Right lobe of liver (tissue), 4 donors: ENCODE measurements at regions not wholly inside any gene's neighbourhood (a gene's known extent, or its start where the extent isn't known, plus 50 kb on each side); places are given as distances from the start of the nearest gene placed in this dataset.

Experiments
- POLR2A ChIP-seq: fragments of 450-650 bp; IDR thresholded peaks from one replicate; pipeline ENCODE4 v1.6.1; 2017; ENCODE audit warnings: antibody characterized with exemption, mild to moderate bottlenecking
- TF ChIP-seq, protein P1 (sequence below), 4 donors: fragments of 200-600 bp in 3 of 4; fragments of 450-650 bp in 1 of 4; IDR thresholded peaks; one replicate each; pipeline versions ENCODE4 v1.5.1 to v1.8.0; 2016 to 2022; ENCODE audit warnings: antibody characterized with exemption in 4 of 4, mild to moderate bottlenecking in 2 of 4
- donor health status: DM: no; HTN: no; CAD: no.
- donor health status: DM: no; HTN: no; CAD: no.
- donor health status: DM: no; HTN: yes; CAD: no.

DNA sequence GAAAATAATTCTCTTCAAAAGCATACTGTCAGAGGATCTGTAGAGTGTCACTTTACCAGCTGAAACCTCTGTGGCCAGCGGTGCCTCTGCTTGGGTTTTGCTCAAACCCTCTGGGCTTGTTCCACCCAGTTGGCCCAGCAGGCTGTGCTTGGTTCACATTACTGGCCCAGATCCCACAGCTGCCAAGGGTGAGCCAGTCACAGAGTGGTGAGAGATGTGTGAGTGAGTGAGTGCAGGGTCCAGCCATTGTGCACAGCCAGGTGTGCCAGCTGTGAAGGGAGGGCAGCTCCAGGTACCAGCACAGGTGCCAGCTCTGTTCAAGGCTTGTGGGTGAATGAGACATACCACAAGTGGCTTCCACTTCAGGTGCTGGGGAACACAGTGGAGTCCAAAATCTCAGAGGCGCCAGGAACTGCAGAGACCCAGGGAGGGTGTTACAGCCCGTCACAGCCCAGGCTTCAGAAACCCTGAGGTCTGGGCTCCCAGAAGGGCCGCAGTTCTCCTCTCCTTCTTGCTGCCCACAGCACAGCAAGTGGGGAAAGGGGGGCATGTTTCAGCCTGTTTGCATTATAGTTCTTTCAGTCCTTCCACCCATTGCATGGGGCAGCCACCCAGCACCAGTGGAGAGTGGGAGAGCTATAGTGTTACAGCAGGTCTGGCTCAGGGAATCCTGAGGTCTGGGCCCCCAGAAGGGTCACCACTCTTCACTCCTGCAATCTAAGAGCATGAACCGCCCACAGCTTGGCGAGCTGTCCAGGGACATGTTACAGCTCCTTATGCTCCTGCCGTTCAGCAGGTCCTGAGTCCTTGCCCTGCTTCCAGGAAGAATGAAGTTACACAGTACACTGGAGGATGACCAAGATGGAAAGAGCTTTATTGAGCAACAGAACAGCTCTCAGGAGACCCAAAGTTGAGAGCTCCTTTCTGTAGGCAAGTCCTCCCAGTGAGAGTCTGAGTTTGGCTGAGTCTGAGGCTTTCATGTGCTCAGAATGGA lies 931.7 kb upstream of the SORCS1 start:
- TF ChIP-seq, protein P1, sequence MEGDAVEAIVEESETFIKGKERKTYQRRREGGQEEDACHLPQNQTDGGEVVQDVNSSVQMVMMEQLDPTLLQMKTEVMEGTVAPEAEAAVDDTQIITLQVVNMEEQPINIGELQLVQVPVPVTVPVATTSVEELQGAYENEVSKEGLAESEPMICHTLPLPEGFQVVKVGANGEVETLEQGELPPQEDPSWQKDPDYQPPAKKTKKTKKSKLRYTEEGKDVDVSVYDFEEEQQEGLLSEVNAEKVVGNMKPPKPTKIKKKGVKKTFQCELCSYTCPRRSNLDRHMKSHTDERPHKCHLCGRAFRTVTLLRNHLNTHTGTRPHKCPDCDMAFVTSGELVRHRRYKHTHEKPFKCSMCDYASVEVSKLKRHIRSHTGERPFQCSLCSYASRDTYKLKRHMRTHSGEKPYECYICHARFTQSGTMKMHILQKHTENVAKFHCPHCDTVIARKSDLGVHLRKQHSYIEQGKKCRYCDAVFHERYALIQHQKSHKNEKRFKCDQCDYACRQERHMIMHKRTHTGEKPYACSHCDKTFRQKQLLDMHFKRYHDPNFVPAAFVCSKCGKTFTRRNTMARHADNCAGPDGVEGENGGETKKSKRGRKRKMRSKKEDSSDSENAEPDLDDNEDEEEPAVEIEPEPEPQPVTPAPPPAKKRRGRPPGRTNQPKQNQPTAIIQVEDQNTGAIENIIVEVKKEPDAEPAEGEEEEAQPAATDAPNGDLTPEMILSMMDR (IDR thresholded peaks at IDR 0.05) = no peak
- no peak for TF ChIP-seq POLR2A
